ENCODE measurements at regions not wholly inside any gene's neighbourhood (a gene's known extent, or its start where the extent isn't known, plus 50 kb on each side); places are given as distances from the start of the nearest gene placed in this dataset.
"Not testable (repeated sequence)": the region's sequence is repeated elsewhere in the genome, so short reads cannot be mapped to it uniquely, and the experiment has no call there.

DNA sequence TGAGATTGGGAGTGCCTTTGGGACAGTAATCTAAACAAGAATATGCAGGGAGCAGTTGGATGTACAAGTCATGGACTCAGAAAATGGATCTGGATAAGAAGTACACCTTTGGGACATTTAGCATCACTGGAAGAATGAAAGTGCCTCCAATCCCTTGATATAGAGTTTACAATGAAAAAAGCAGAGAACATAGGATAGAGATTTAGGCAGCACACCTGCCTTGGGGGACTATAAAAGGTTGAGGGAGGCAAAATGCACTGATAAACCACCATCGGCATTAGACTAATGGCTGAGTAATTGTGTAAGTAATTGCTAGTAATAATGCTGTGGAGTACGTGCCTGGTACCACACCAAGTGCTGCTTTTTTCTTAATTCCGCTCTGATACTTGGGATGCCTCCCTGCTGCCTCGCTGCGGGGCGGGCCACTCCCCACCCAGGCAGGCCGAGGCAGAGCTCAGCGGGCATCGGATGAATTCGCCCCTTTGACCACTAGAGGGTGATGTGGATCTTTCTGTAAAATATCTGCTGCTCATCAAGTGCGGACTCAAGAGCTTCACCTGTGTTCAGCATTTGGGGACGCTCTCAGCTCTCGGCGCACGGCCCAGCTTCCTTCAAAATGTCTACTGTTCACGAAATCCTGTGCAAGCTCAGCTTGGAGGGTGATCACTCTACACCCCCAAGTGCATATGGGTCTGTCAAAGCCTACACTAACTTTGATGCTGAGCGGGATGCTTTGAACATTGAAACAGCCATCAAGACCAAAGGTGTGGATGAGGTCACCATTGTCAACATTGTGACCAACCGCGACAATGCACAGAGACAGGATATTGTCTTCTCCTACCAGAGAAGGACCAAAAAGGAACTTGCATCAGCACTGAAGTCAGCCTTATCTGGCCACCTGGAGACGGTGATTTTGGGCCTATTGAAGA is 99.9 kb downstream of the ANKRD18B start:
- peak; percentile 51 for DNase-seq (ENCODE audit: low read depth)

DNA sequence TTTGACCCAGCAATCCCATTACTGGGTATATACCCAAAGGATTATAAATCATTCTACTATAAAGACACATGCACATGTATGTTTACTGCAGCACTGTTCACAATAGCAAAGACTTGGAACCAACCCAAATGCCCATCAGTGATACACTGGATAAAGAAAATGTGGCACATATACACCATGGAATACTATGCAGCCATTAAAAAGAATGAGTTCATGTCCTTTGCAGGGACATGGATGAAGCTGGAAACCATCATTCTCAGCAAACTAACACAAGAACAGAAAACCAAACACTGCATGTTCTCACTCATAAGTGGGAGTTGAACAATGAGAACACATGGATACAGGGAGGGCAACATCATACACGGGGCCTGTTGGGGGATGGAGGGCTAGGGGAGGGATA is 104.3 kb downstream of the ANKRD18B start:
- not testable (repeated sequence) for DNase-seq (ENCODE audit: low read depth)

DNA sequence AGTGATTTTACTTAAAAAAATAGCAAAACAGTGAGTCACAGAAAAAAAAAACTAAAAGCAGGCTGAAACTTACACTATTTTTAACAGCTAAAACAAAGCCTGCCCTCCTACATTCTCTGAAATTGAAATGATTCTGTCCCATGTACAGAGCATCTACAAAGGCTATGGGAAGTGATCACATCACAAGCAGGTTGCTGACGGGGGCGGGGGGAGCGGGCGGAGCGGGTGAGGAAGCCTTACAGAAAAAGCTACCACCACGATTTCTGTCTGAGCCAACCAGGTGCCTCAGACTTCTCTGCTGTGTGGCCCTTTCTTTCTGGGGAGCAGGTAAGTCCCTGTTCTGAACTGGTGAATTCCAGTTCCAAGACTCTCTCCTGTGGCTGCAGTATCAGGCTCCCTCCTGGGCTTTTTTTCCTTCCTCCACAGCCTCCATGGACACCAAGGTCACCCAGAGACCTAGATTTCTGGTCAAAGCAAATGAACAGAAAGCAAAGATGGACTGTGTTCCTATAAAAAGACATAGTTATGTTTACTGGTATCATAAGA is 104.9 kb downstream of the ANKRD18B start:
- no peak for DNase-seq (ENCODE audit: low read depth)

DNA sequence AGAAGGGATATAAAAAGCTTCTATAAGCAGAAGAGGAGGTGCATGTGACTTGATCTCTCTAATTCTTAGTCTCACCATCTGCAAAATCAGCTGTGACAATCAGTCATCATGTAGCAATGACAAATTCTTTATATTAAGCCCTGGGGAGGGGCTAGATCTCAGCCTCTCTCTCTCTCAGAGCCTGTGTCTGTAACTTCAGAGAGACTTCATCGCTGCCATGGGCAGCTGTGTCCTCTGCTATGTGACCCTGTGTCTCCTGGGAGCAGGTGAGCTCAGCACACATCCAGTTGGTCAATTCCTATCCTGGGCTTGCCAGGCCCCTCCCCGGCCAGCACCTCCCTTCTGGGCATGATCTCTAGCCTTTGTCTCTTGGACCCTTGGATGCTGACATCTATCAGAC is 109.6 kb downstream of the ANKRD18B start:
- DNase-seq (ENCODE audit: low read depth), result no peak

DNA sequence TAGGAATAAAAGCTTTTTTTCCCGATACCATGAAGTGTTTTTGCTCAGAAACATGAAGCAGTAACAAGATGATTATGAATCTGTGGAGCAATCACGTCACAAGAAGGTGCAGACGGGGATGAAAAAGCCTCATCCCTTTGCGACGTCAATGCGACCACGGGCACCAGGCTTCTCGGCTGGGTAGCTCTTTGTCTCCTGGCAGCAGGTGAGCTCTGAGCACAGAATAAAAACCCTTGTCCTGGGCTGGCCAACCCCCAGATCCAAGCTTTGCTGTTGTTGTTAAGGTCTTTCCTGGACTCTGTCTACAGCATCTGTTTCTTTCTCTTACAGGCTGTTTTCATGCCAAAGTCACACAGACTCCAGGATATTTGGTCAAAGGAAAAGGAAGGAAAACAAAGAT is 113.8 kb downstream of the ANKRD18B start:
- DNase-seq (ENCODE audit: low read depth), result no peak

DNA sequence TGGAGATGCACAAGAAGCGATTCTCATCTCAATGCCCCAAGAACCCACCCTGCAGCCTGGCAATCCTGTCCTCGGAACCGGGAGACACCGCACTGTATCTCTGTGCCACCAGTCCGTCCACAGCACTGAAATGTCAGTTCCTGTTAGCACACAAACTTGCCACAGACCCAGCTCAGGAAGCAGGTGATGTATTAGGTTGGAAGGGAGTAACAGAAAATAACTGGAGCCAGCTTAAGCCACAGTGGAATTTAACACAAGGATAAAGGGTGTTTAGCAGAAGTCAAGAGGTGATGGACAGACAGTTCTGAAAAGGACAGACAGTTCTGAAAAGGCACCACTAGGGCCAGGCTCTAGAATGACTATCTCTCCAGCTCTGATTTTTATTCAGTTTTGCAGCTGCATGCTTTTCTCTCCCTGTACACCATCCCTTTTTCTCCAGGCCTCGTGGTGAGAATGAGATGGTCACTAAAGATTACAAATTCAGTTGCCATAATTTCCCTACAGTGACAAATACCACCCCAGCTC is 114.4 kb downstream of the ANKRD18B start:
- no peak for DNase-seq (ENCODE audit: low read depth)

DNA sequence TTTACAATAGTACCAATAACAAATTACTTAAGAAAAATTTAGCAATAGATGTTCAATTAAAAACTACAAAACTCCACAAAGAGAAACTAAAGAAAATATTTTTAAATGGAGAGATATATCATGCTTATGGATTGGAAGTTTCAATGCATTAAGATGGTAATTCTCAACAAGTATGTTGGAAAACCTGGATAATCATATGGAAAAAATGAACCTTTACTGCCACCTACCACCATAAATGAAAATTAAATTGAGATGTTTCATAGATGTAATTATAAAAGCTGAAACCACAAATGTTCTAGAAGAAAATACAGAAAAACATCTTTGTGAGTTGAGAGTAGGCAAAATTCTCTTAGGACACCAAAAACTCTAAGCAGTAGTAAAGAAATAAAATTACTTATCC is 121.7 kb downstream of the ANKRD18B start:
- DNase-seq (ENCODE audit: low read depth), result no peak

DNA sequence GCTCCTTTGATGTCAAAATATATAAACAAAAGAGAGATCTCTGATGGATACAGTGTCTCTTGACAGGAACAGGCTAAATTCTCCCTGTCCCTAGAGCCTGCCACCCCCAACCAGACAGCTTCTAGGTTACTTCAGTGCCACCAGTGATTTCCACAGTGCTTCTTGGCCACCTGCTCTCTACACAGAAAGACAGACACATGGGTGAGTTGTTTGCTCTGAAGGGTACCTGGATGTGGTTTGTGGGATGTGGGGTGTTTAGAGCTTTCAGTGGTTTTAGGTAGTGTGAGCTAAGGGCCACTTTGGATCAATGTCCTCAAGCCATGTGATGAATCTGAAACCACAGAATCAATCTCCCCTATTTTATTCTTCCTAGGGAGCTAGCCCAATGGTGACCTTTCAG is 125.4 kb downstream of the ANKRD18B start:
- DNase-seq (ENCODE audit: low read depth), result no peak

DNA sequence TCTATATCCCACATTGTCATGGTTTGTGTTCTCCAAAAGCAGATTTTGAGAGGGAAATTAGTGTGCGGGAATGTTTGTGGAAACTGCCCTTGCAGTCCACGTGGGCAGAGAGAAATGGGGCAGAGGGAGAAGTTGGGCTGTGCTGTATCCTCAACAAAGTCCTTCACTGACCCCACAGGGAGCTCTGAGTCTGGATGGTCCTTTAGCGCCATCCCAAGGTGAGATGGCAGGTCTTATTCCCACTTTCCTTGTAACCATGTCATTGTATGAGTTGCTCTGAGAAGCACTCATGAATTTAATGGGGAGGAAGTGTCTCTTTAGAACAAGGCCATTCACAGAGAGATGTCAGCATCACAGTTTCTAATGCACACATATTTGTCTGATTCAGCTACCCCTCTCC is 127.1 kb downstream of the ANKRD18B start:
- DNase-seq (ENCODE audit: low read depth), result no peak

DNA sequence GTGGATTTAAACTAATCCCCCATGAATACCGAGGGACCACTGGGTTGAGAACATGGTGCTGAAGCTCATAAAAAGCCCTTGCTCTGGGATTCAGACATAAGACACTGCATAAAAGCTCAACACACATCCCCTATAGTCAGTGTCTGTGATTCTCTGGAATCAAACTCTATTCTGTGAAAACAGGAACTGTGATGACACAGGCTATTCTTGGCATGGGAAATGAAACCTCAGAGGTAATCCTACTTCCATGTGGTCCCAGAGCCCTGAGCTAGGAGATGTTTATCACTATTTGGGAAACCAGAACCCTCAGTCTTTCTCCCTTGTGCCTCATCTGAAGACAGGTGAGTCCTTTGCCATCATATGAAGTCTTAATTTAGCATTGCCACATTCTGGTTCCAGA is 135.4 kb upstream of the PRSS3 start:
- no peak for DNase-seq (ENCODE audit: low read depth)

DNA sequence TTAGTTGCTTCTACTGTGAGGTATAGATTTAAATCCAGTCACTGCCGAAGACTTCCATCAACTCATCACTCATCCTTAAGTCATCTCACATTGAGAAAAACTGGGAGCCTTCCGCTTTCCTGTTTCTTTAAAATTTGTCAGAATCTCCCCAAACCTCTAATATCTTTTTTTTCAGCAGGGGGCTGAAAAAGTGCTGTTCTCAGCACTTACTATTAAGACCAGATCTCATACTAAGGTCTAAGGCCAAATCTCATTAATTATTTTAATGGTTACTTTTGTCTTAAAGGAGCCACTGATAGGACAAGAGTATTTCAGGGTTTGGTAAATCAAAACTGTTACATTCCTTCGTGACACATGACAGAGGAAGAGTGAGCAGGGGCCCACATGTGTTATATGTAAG is 134.6 kb upstream of the PRSS3 start:
- no peak for DNase-seq (ENCODE audit: low read depth)

DNA sequence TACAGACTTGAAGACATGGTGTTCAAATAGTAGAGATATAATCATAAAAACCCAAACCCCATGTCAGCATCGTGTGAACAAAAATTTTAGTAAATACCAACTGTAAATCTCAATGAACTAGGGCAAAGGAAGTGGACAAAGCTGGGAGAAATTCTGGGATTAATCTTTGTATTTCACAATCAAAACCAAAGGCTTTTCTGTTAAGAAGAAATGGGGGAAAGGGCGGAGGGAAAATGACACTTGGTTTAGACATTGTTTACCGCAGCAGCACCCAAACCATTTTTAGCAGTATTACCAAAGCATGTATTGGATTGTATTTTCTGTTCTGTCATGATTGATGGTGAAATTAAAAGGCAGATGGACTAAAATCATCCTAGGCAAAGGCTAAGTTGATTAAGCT is 134.2 kb upstream of the PRSS3 start:
- DNase-seq (ENCODE audit: low read depth), result no peak

DNA sequence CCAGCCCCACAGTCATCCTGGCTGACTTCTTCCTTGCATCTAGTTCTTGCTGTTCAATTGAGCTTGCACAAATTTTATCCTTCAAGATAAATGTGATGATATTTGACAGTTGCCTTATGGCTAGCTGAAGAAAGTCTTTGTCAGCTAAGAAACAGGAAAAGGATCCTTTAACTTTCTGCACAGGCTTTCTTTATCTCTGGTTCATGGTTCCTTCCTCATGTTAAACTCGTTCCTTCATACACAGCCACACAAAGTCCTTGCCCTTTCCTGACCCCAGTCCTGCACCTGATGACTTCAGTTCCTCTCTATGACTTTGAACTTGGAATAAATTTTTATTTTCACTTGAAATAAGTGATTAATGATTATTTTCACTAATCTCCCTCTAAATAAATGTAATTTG is 132.5 kb upstream of the PRSS3 start:
- no peak for DNase-seq (ENCODE audit: low read depth)

DNA sequence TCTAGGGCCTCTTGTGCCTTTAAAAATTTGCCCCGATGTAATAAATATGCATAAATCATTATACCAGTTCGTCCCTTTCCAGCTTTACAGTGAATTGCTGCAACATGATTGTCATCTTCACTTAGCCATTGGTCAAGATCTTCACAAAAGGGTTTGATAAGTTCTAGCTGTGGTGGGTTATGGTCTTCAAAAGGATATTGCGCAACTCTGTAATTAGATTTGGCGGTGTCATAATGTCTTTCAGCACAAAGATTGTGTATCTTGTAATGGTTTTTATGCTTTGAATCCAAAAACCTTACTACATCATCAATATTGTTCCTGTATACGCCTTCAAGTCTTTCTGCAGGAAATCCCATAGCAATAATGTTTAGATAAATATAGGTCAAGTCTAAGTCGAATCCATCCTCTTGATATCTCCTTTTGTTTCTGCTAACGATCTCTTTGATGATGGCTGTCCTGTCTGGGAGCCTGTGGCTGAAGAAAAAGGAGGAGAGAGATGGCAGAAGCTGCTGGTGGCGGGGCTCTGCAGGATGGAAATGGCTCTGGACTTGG is 119.1 kb upstream of the PRSS3 start:
- DNase-seq (ENCODE audit: low read depth), result not testable (repeated sequence)

DNA sequence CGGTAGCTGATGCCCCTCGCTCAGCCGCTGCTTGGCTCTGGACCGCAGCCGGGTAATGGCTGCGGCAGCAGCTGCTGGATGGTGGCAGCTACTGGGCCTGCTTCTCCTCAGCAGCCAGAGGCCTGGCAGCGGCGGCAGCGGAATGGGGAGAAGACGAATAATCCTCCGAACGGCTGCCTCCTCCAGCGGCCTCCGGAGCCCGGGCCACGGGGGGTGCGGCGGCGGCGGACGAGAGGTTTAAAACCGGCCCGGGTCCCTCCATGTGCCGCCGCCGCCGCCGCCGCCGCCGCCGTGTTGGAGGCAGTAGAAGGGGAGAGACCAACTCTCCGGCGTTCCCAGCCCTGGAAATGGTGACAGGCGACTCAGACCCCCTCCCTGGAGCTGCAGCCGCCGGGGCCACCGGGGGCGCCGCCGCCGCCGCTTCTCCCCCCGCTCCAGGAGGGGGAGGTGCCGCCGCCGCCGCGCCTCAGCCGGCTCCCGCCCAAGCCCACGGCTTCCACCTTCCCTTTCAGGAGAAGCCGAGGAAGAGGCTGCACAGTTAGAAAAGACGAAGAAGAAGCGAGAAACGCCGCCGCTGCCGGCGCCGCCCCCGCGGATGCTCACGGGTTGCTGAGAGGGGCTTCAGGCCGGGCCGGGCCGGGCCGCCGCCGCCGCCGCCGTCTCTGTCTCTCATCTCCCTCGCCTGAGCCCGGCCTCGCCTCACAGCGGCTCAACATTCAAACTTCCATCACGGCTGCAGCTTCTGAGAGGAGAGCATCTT is 118.4 kb upstream of the PRSS3 start:
- DNase-seq (ENCODE audit: low read depth), result no peak

DNA sequence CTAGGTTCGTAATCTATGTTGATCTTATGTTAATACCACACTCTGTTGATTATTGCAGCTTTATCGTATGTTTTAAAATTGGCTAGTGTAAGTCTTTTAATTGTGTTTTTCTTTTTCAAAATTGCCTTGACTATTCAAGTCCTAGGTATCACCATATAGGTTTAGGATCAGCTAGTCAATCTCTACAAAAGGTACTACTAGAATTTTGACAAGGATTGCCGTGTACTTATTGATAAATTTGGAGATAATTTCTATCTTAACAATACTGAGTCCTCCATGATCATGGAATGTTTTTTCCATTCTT is 117.9 kb upstream of the PRSS3 start:
- no peak for DNase-seq (ENCODE audit: low read depth)

DNA sequence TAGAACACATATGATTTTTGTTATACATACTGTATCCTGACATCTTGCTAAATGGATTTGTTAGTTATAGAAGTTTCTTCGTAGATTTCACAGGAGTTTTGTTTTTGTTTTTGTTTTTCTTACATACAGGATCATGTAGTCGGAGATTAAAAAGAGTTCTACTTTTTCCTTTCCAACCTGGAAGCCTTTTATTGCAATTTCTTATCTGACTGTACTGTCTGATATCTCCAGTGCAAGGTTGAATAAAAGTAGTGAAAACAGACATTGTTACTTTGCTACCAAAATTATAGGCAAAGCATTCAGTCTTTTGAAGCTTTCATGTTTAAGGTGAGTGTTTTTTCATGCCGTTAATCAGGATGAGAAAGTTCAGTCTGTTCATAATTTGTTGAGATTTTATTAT is 117.4 kb upstream of the PRSS3 start:
- DNase-seq (ENCODE audit: low read depth), result no peak

DNA sequence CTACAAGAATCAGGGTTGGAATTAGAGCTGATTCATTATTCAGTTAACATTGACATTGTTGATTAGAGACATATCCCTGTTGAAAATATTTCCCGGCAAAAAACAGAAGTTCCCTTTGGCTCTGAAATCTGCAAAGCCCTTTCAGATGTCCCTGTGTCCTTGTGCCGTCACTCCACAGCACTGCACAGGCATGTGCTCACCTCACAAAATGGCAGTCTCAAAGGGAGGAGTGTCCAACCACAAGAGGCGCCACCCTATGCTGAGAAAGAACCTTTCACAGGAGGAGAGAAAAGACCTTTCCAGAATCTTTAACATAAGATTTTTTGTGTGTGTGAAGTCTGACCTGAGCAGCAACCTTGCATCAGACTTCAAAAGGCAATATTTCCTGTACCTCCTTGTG is 112.8 kb upstream of the PRSS3 start:
- no peak for DNase-seq (ENCODE audit: low read depth)

DNA sequence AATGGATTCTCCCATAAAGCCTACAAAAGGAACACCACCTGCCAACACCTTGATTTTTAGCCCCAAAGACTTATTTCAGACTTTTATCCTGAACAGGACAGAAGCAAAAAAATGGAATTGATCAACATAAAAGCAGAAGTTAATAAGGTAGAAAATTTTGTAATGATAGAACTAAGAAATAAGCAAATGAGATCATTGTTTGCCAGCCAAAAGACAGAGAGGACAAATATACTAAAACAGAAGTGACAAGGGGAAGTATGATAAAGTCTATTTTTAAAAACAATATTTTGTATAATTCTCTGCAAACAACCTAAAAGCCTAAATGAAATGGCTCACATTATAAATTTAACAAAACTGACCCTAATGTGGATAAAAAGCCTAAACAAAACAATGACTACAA is 110.5 kb upstream of the PRSS3 start:
- DNase-seq (ENCODE audit: low read depth), result no peak

DNA sequence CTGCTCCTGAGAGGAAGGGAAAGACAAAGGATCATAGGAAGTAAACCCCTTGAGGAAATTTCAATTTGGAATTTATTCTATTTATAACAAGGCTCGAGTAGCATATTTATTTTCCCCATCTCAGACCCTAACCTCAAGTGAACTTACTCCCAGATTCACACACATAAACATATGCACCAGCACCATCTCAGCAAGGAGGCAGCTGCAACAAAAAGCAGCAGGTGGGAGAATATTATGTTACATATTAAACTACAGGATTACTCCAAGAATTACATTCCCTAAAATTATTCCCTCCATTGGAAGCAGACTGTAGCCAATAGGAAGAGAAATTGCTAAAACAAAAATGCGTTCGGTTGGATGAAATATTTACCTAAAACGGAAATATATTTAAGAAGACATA is 108.4 kb upstream of the PRSS3 start:
- no peak for DNase-seq (ENCODE audit: low read depth)

DNA sequence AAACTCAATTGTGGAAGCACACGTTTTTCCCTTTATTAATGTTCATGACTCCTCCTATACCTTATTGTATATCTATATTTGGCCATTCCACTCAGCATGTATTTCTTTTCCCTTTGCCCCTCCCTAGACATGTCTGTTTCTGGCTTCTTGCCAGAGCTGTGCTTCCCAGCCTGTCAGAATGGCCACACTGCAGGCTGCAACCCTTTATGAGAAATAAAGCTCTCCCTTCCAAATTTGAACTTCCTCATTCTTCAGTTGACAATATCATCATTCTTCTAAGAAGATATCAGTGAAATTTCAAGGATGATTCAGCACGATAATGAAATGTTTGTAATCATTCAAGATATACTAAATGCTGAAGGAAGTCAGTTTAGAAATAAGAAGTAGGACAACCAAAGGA is 107.6 kb upstream of the PRSS3 start:
- DNase-seq (ENCODE audit: low read depth), result no peak

DNA sequence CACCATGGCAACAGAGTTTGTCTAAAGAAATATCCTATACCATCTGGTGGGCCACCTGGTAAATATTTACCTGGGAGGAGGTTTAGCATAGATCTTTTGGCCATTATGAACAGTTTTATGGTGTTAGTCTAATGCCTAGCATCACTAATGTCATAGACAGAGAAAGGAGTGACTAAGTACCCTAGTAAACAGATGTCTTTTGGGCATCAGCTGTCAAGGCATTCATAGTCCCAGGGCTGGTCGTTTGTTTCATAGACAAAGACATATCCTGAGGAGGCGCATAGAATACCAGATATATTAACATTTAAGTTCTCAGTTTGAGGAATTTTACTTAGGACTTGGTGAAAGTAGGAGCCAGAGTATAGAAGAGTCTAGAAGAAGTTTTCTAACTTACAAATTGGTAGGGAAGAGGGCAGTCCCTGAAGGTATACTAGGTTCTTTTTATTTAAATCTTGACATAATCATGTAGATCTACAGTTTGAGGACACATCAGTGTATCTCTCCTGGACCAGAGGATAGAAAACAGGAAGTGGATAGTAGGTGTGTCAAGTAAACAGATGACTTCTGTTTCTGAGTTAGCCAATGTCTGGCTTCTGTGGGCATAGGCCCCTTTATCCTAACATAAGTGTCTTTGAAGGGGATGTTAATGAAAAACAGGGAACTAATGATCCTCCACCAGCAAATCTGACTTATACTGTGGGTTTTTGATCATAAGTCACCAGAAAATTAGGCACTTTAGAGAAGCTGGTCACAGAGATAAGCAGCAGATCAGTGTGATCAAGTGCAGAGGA is 105.0 kb upstream of the PRSS3 start:
- no peak for DNase-seq (ENCODE audit: low read depth)

Data from activated gamma-delta T cell treated with anti-CD3 and anti-CD28 coated beads, Interleukin-2, amount 50 U/mL, for 16 hours (primary cell).